Neuronal stem cell (in vitro differentiated cells): ENCODE measurements at regions not wholly inside any gene's neighbourhood (a gene's known extent, or its start where the extent isn't known, plus 50 kb on each side); places are given as distances from the start of the nearest gene placed in this dataset.

ENCODE experiments used
- DNase-seq: peaks from one replicate; pipeline ENCODE4 v3.0.0-alpha.2; 2013; ENCODE audit warnings: low spot score
- H2AFZ ChIP-seq: one replicate; pipeline ENCODE4 v1.6.1; 2013; ENCODE audit warnings: mild to moderate bottlenecking, low read length, inconsistent platforms
- H2AK5ac ChIP-seq: 2 replicates; pipeline ENCODE4 v1.6.1; 2013; ENCODE audit warnings: low read depth, mild to moderate bottlenecking, inconsistent platforms, low read length, moderate library complexity, mixed read lengths
- H2BK120ac ChIP-seq: 2 replicates; pipeline ENCODE4 v1.6.1; 2013; ENCODE audit warnings: low read depth, mild to moderate bottlenecking, inconsistent platforms, low read length, moderate library complexity, mixed read lengths
- H2BK12ac ChIP-seq: one replicate; pipeline ENCODE4 v1.6.1; 2013; ENCODE audit warnings: low read length, inconsistent platforms
- H2BK15ac ChIP-seq: 2 replicates; pipeline ENCODE4 v1.6.1; 2013; ENCODE audit warnings: mild to moderate bottlenecking, low read length, inconsistent platforms, mixed read lengths
- H2BK5ac ChIP-seq: one replicate; pipeline ENCODE4 v1.6.1; 2013; ENCODE audit warnings: inconsistent platforms, mild to moderate bottlenecking, low read length, moderate library complexity
- H3K14ac ChIP-seq: one replicate; pipeline ENCODE4 v1.6.1; 2013; ENCODE audit warnings: low read length, inconsistent platforms
- H3K18ac ChIP-seq: 2 replicates; pipeline ENCODE4 v1.6.1; 2013; ENCODE audit warnings: low read length, inconsistent platforms
- H3K23ac ChIP-seq: 2 replicates; pipeline ENCODE4 v1.6.1; 2013; ENCODE audit warnings: low read depth, mild to moderate bottlenecking, mixed read lengths, low read length, inconsistent platforms; ENCODE audit not compliant: poor library complexity
- H3K27ac ChIP-seq: replicated peaks from 3 replicates; pipeline ENCODE4 v1.5.1; 2013; ENCODE audit warnings: low read length, inconsistent platforms
- H3K27me3 ChIP-seq, 3 experiments: 2 replicates each; pipeline ENCODE4 v1.6.1; 2013; ENCODE audit warnings: low read length in 3 of 3, mild to moderate bottlenecking in 2 of 3, inconsistent platforms in 1 of 3, low read depth in 1 of 3, mixed read lengths in 1 of 3, moderate library complexity in 1 of 3; ENCODE audit not compliant: control insufficient read depth in 3 of 3, insufficient read depth in 3 of 3
- H3K36me3 ChIP-seq, 2 donors: replicated peaks in 1 of 2; 2 replicates each; pipeline ENCODE4 v1.6.1; 2013; ENCODE audit warnings: low read length in 2 of 2; ENCODE audit not compliant: control insufficient read depth in 2 of 2, insufficient read depth in 2 of 2
- H3K4ac ChIP-seq: 2 replicates; pipeline ENCODE4 v1.6.1; 2013; ENCODE audit warnings: inconsistent platforms, mild to moderate bottlenecking, low read length, moderate library complexity
- H3K4me1 ChIP-seq, 2 donors: 1 replicate in 1 of 2; 2 replicates in 1 of 2; pipeline ENCODE4 v1.6.1; 2013; ENCODE audit warnings: low read length in 2 of 2, low read depth in 1 of 2; ENCODE audit not compliant: control insufficient read depth in 2 of 2, insufficient read depth in 1 of 2
- H3K4me2 ChIP-seq: one replicate; pipeline ENCODE4 v1.6.1; 2013; ENCODE audit warnings: mild to moderate bottlenecking, low read length, inconsistent platforms; ENCODE audit not compliant: insufficient read depth, poor library complexity, severe bottlenecking
- H3K4me3 ChIP-seq, 2 donors: 2 replicates each; pipeline ENCODE4 v1.5.1; 2013; ENCODE audit warnings: low read length in 2 of 2, mild to moderate bottlenecking in 2 of 2, inconsistent platforms in 1 of 2, moderate library complexity in 1 of 2
- H3K79me1 ChIP-seq: one replicate; pipeline ENCODE4 v1.6.1; 2013; ENCODE audit warnings: low read depth, mild to moderate bottlenecking, inconsistent platforms, low read length, moderate library complexity
- H3K9ac ChIP-seq: one replicate; pipeline ENCODE4 v1.6.1; 2013; ENCODE audit warnings: mild to moderate bottlenecking, low read depth, low read length, inconsistent platforms; ENCODE audit not compliant: poor library complexity
- H3K9me3 ChIP-seq, 2 donors: replicated peaks in 1 of 2; 2 replicates each; pipeline versions ENCODE3 to v1.6.1; 2013; ENCODE audit warnings: low read length in 2 of 2, mild to moderate bottlenecking in 2 of 2, inconsistent platforms in 1 of 2, low read depth in 1 of 2, mixed read lengths in 1 of 2, moderate library complexity in 1 of 2; ENCODE audit not compliant: control insufficient read depth in 2 of 2, insufficient read depth in 1 of 2
- H4K8ac ChIP-seq: one replicate; pipeline ENCODE4 v1.6.1; 2013; ENCODE audit warnings: low read depth, mild to moderate bottlenecking, inconsistent platforms, low read length, moderate library complexity
- H4K91ac ChIP-seq: one replicate; pipeline ENCODE4 v1.6.1; 2013; ENCODE audit warnings: low read length, low read depth, mild to moderate bottlenecking, inconsistent platforms; ENCODE audit not compliant: poor library complexity
- WGBS, 2 donors: extraction: QIAGEN DNeasy Blood & Tissue Kit; methylation state at CpG; one replicate each; pipeline ENCODE4 v1.1.7; 2013; ENCODE audit warnings: missing lambda C conversion rate in 2 of 2, mixed read lengths in 1 of 2; ENCODE audit not compliant: insufficient read length in 2 of 2, insufficient replicate concordance in 1 of 2; ENCODE audit errors: extremely low coverage in 2 of 2; 5-methylcytosine and 5-hydroxymethylcytosine counted together

- Histone ChIP-seq H3K27me3 (no peaks in the 10 kb centered on the region), H2AK5ac (no peak overlapping the region), H2BK5ac (no peak overlapping the region), H3K14ac (no peak overlapping the region), H3K4me2 (no peak overlapping the region), H3K4me1 (no peaks in the 10 kb centered on the region), H3K9me3 (peaks cover 0 to 24% of the 10 kb centered on the region in 2 donors), H3K4me3 (no peak overlapping the region), H3K4ac (no peak overlapping the region), H2BK12ac (no peak overlapping the region), H2BK15ac (no peak overlapping the region), H4K91ac (no peak overlapping the region), H2BK120ac (no peak overlapping the region), H3K79me1 (no peaks in the 10 kb centered on the region), H3K36me3 (no peaks in the 10 kb centered on the region), H2AFZ (peak overlapping the region; percentile 36), H3K23ac (no peak overlapping the region), H4K8ac (no peak overlapping the region), H3K9ac (no peak overlapping the region), H3K27ac (no peak overlapping the region), H3K18ac (no peak overlapping the region)
- no CpG with 5 or more reads among the region's 2 CpGs for WGBS, 2 donors
- no peak for DNase-seq
These were observed 456.0 kb downstream of the TBC1D4 start for GRCh38 chr13:75025956-75026355.

GRCh38 chr13:75024602-75025001 lies 457.4 kb downstream of the TBC1D4 start:
- Histone ChIP-seq H4K91ac (no peak overlapping the region), H3K4me1 (no peaks in the 10 kb centered on the region), H3K14ac (no peak overlapping the region), H4K8ac (no peak overlapping the region), H3K9ac (no peak overlapping the region), H3K79me1 (no peaks in the 10 kb centered on the region), H3K23ac (no peak overlapping the region), H2BK5ac (no peak overlapping the region), H2AK5ac (no peak overlapping the region), H3K18ac (no peak overlapping the region), H2BK12ac (no peak overlapping the region), H2BK120ac (no peak overlapping the region), H3K4me2 (no peak overlapping the region), H3K4ac (no peak overlapping the region), H3K36me3 (no peaks in the 10 kb centered on the region), H3K27ac (no peak overlapping the region), H3K4me3 (no peak overlapping the region), H2AFZ (no peak overlapping the region), H3K9me3 (peaks cover 0 to 16% of the 10 kb centered on the region in 2 donors), H3K27me3 (no peaks in the 10 kb centered on the region), H2BK15ac (no peak overlapping the region)
- no CpG with 5 or more reads among the region's 1 CpG for WGBS, 2 donors
- DNase-seq, result no peak

- H2BK12ac ChIP-seq, result no peak overlapping the region
- H4K8ac ChIP-seq, result no peak overlapping the region
- H3K4me1 ChIP-seq, result no peaks in the 10 kb centered on the region
- no peak overlapping the region for H3K9ac ChIP-seq
- H3K14ac ChIP-seq, result no peak overlapping the region
- H3K18ac ChIP-seq, result no peak overlapping the region
- no CpG with 5 or more reads among the region's 1 CpG for WGBS, 2 donors
- H2AFZ ChIP-seq, result no peak overlapping the region
- no peak overlapping the region for H2BK15ac ChIP-seq
- no peak overlapping the region for H3K4me2 ChIP-seq
- no peak overlapping the region for H2BK5ac ChIP-seq
- no peak overlapping the region for H3K4me3 ChIP-seq
- H3K27ac ChIP-seq, result no peak overlapping the region
- no peaks in the 10 kb centered on the region for H3K79me1 ChIP-seq
- H3K36me3 ChIP-seq, result no peaks in the 10 kb centered on the region
- H3K9me3 ChIP-seq, result peaks cover 0 to 6% of the 10 kb centered on the region in 2 donors
- H2BK120ac ChIP-seq, result no peak overlapping the region
- DNase-seq, result no peak
- no peak overlapping the region for H2AK5ac ChIP-seq
- H3K4ac ChIP-seq, result no peak overlapping the region
- no peaks in the 10 kb centered on the region for H3K27me3 ChIP-seq
- H3K23ac ChIP-seq, result no peak overlapping the region
- H4K91ac ChIP-seq, result no peak overlapping the region
These were observed 458.4 kb downstream of the TBC1D4 start for GRCh38 chr13:75023609-75024008.

GRCh38 chr13:75021151-75021550 lies 460.8 kb downstream of the TBC1D4 start:
- H3K27me3 ChIP-seq, result no peaks in the 10 kb centered on the region
- H3K9ac ChIP-seq, result no peak overlapping the region
- no peak overlapping the region for H4K8ac ChIP-seq
- no peak overlapping the region for H2AFZ ChIP-seq
- WGBS, 2 donors, result no CpG with 5 or more reads among the region's 5 CpGs
- H3K27ac ChIP-seq, result no peak overlapping the region
- no peaks in the 10 kb centered on the region for H3K9me3 ChIP-seq
- no peak overlapping the region for H2BK120ac ChIP-seq
- no peak overlapping the region for H2AK5ac ChIP-seq
- H3K4me1 ChIP-seq, result no peaks in the 10 kb centered on the region
- H2BK12ac ChIP-seq, result no peak overlapping the region
- H3K4ac ChIP-seq, result no peak overlapping the region
- H2BK15ac ChIP-seq, result no peak overlapping the region
- H3K4me3 ChIP-seq, result no peak overlapping the region
- no peak overlapping the region for H3K18ac ChIP-seq
- H4K91ac ChIP-seq, result no peak overlapping the region
- no peak for DNase-seq
- H3K14ac ChIP-seq, result no peak overlapping the region
- no peaks in the 10 kb centered on the region for H3K36me3 ChIP-seq
- H3K79me1 ChIP-seq, result no peaks in the 10 kb centered on the region
- H2BK5ac ChIP-seq, result no peak overlapping the region
- no peak overlapping the region for H3K4me2 ChIP-seq
- H3K23ac ChIP-seq, result no peak overlapping the region
